ENCODE measurements at regions not wholly inside any gene's neighbourhood (a gene's known extent, or its start where the extent isn't known, plus 50 kb on each side); places are given as distances from the start of the nearest gene placed in this dataset.

DNA sequence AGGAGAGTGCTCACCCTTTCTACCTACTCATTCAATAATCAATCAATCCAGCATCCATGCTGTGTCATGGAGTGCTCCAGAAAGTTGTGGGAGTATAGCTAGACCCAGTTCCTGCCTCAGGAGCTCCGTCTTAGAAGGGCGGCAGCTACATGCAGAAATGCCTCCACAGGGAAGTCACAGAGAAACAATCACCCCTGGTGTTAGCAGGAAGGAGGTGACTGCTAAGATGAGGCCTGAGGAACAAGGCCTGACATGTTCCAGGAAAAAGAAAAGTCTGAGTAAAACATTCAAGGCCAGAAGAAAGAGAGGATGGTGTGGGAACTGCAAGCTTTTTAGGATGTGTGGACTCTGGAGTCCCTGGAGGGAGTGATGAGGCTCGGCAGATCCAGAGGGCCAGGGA, 142.5 kb upstream of the MAGI3 start:
- TF ChIP-seq, protein P1, sequence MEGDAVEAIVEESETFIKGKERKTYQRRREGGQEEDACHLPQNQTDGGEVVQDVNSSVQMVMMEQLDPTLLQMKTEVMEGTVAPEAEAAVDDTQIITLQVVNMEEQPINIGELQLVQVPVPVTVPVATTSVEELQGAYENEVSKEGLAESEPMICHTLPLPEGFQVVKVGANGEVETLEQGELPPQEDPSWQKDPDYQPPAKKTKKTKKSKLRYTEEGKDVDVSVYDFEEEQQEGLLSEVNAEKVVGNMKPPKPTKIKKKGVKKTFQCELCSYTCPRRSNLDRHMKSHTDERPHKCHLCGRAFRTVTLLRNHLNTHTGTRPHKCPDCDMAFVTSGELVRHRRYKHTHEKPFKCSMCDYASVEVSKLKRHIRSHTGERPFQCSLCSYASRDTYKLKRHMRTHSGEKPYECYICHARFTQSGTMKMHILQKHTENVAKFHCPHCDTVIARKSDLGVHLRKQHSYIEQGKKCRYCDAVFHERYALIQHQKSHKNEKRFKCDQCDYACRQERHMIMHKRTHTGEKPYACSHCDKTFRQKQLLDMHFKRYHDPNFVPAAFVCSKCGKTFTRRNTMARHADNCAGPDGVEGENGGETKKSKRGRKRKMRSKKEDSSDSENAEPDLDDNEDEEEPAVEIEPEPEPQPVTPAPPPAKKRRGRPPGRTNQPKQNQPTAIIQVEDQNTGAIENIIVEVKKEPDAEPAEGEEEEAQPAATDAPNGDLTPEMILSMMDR (IDR thresholded peaks at IDR 0.05; ENCODE audit: low read depth, low read length): no peak
- no peak for TF ChIP-seq MYC (IDR thresholded peaks at IDR 0.05; ENCODE audit: low read depth, low read length)
- TF ChIP-seq, protein P2, sequence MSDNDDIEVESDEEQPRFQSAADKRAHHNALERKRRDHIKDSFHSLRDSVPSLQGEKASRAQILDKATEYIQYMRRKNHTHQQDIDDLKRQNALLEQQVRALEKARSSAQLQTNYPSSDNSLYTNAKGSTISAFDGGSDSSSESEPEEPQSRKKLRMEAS (IDR thresholded peaks at IDR 0.05; ENCODE audit: low read depth, low read length): no peak
- TF ChIP-seq POLR2A (IDR thresholded peaks at IDR 0.05; ENCODE audit: extremely low read depth, insufficient read length): no peak
- no peak for DNase-seq (ENCODE audit: low read depth)
- H3K4me3 ChIP-seq (ENCODE audit: low read depth, low read length): no peak overlapping the region

DNA sequence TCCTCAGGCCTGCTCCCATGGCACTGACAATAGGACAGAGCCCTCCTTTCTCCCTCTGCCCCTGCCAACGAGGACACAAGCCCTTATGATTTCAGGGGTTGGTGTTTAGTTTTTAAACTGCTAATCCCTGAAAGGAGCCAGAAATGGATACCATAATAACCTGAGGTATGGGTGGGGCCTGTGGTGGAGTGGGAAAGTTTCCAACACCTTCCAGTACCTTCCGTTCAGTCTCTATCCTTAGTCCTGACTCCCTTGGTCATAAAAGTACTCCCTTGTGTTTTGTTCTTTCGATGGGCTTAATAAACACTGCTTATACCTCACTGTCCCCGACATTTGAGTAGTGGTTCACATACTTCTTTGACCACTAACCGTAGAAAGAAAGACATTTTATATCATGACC, 141.8 kb upstream of the MAGI3 start:
- TF ChIP-seq, protein P1 (IDR thresholded peaks at IDR 0.05; ENCODE audit: low read depth, low read length): no peak
- TF ChIP-seq POLR2A (IDR thresholded peaks at IDR 0.05; ENCODE audit: extremely low read depth, insufficient read length): no peak
- no peak for TF ChIP-seq MYC (IDR thresholded peaks at IDR 0.05; ENCODE audit: low read depth, low read length)
- TF ChIP-seq, protein P2 (IDR thresholded peaks at IDR 0.05; ENCODE audit: low read depth, low read length): no peak
- DNase-seq (ENCODE audit: low read depth): no peak

DNA sequence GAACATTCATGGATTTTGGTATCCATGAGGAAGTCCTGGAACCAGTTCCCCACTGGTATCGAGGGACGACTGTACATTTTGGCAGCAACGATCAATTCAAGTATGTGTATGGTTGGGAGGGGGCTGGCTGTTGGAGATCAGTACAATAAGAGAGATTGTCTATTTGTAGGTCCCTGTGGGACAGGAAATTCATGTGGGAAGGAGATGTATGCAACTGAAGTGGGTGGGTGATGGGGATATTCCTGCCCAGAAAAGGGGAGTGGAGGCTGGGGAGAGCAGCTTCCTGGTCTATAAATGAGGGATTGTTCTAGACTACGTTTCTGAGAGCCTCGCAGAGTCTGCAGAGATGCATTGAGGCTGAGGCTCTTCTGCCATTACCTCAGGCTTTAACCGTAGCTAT, 140.2 kb upstream of the MAGI3 start:
- H3K4me3 ChIP-seq (ENCODE audit: low read depth, low read length): no peak overlapping the region
- DNase-seq (ENCODE audit: low read depth): no peak
- no peak for TF ChIP-seq MYC (IDR thresholded peaks at IDR 0.05; ENCODE audit: low read depth, low read length)
- no peak for TF ChIP-seq POLR2A (IDR thresholded peaks at IDR 0.05; ENCODE audit: extremely low read depth, insufficient read length)
- TF ChIP-seq, protein P1 (IDR thresholded peaks at IDR 0.05; ENCODE audit: low read depth, low read length): no peak
- TF ChIP-seq, protein P2 (IDR thresholded peaks at IDR 0.05; ENCODE audit: low read depth, low read length): no peak

More for the DNA sequence above, 141.8 kb upstream of the MAGI3 start:
- H3K4me3 ChIP-seq (ENCODE audit: low read depth, low read length): no peak overlapping the region

DNA sequence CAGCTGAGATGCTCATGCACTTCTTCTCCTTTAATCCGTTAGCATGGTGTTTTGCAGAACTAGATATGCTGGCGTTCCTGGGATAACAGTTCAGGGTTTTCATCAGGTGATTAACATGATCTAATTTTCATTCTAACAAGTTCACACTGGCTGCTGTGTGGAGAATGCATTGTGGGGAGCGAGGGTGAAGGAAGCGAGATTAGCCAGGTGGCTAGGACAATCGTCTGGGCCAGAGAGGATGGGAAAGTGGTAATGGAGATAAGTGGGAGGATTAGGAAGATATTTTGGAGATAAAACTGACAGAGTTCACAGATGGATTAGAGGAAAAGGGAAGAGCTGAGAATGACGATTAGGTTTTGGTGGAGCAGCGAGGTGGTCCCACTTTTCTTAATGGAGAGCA, 138.1 kb upstream of the MAGI3 start:
- TF ChIP-seq, protein P1 (IDR thresholded peaks at IDR 0.05; ENCODE audit: low read depth, low read length): no peak
- H3K4me3 ChIP-seq (ENCODE audit: low read depth, low read length): no peak overlapping the region
- DNase-seq (ENCODE audit: low read depth): no peak

DNA sequence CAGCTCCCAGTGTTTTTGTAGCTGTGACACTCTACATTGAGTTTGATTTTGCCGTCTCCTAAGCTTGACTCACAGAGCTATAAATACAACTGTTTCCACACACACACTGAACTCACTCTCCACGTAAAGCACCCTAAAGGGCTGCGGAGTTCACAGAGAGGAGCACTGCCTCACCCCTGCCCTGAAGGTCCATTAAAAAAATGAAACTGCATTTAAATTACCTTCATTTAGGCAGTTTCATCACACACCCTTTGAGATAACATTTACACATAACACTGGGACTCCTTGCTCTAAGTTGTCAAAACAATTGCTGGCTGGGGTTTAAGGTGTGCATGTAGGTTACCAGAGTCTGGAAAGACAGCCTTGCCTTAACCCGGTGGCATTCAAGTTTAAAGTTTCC, 137.1 kb upstream of the MAGI3 start:
- H3K4me3 ChIP-seq (ENCODE audit: low read depth, low read length): no peak overlapping the region
- TF ChIP-seq POLR2A (IDR thresholded peaks at IDR 0.05; ENCODE audit: extremely low read depth, insufficient read length) (no peak), MYC (IDR thresholded peaks at IDR 0.05; ENCODE audit: low read depth, low read length) (no peak)
- TF ChIP-seq, protein P2 (IDR thresholded peaks at IDR 0.05; ENCODE audit: low read depth, low read length): no peak
- TF ChIP-seq, protein P1 (IDR thresholded peaks at IDR 0.05; ENCODE audit: low read depth, low read length): no peak
- no peak for DNase-seq (ENCODE audit: low read depth)

DNA sequence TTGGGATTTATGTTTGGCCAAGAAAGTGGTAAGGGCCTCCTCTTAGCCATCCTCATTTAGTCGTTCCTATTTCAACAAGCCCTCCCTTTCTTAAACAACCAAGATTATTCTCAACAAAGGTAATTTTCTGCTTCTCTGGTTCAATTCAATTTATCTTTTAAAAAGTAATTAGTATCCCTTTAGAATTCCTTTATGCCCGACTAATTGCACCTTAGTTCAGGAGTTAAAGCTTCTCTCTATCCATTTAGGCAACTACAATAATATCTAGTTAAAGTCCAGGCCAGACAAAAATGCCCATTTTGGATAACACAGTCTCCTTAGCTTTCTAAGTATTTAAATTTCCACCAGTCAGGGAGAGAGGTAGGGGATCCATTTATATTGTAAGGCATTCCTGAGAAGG, 136.7 kb upstream of the MAGI3 start:
- TF ChIP-seq MYC (IDR thresholded peaks at IDR 0.05; ENCODE audit: low read depth, low read length) (no peak), POLR2A (IDR thresholded peaks at IDR 0.05; ENCODE audit: extremely low read depth, insufficient read length) (no peak)
- TF ChIP-seq, protein P1 (IDR thresholded peaks at IDR 0.05; ENCODE audit: low read depth, low read length): no peak
- TF ChIP-seq, protein P2 (IDR thresholded peaks at IDR 0.05; ENCODE audit: low read depth, low read length): no peak
- no peak for DNase-seq (ENCODE audit: low read depth)
- no peak overlapping the region for H3K4me3 ChIP-seq (ENCODE audit: low read depth, low read length)

Data from NB4 (cell line).